ENCODE measurements at regions not wholly inside any gene's neighbourhood (a gene's known extent, or its start where the extent isn't known, plus 50 kb on each side); places are given as distances from the start of the nearest gene placed in this dataset.

GRCh38 chr7:13447637-13448036, 541.8 kb downstream of the ETV1 start:
- no peak for TF ChIP-seq YY1 (IDR thresholded peaks at IDR 0.05; ENCODE audit: insufficient read depth, insufficient read length)
- TF ChIP-seq ZNF274 (IDR thresholded peaks at IDR 0.05; ENCODE audit: low read depth, low read length): no peak
- no peak for TF ChIP-seq SUZ12 (IDR thresholded peaks at IDR 0.05; ENCODE audit: extremely low read depth, insufficient read depth, insufficient read length)
- no peak overlapping the region for H3K4me3 ChIP-seq (ENCODE audit: insufficient read length, low read depth)
- H3K36me3 ChIP-seq (ENCODE audit: insufficient read depth, insufficient read length, low read length): no peaks in the 10 kb centered on the region
- H3K9ac ChIP-seq (ENCODE audit: insufficient read length, low read depth): no peak overlapping the region
- no peaks in the 10 kb centered on the region for H3K9me3 ChIP-seq (ENCODE audit: insufficient read depth, low read length)
- no peaks in the 10 kb centered on the region for H3K4me1 ChIP-seq (ENCODE audit: insufficient read depth, insufficient read length)
- DNase-seq (ENCODE audit: low read depth, low spot score): no peak
- no peaks in the 10 kb centered on the region for H3K27me3 ChIP-seq (ENCODE audit: insufficient read depth, insufficient read length)

- Histone ChIP-seq H3K4me1 (ENCODE audit: insufficient read depth, insufficient read length) (no peaks in the 10 kb centered on the region), H3K9ac (ENCODE audit: insufficient read length, low read depth) (no peak overlapping the region), H3K36me3 (ENCODE audit: insufficient read depth, insufficient read length, low read length) (no peaks in the 10 kb centered on the region), H3K9me3 (ENCODE audit: insufficient read depth, low read length) (no peaks in the 10 kb centered on the region), H3K4me3 (ENCODE audit: insufficient read length, low read depth) (no peak overlapping the region), H3K27me3 (ENCODE audit: insufficient read depth, insufficient read length) (no peaks in the 10 kb centered on the region)
- TF ChIP-seq SUZ12 (IDR thresholded peaks at IDR 0.05; ENCODE audit: extremely low read depth, insufficient read depth, insufficient read length) (no peak), ZNF274 (IDR thresholded peaks at IDR 0.05; ENCODE audit: low read depth, low read length) (no peak), YY1 (IDR thresholded peaks at IDR 0.05; ENCODE audit: insufficient read depth, insufficient read length) (no peak)
- DNase-seq (ENCODE audit: low read depth, low spot score): no peak
Measured at GRCh38 chr7:13448243-13448642, 541.2 kb downstream of the ETV1 start.

GRCh38 chr7:13449460-13449859, 540.0 kb downstream of the ETV1 start:
- Histone ChIP-seq H3K4me3 (ENCODE audit: insufficient read length, low read depth) (no peak overlapping the region), H3K36me3 (ENCODE audit: insufficient read depth, insufficient read length, low read length) (no peaks in the 10 kb centered on the region), H3K27me3 (ENCODE audit: insufficient read depth, insufficient read length) (no peaks in the 10 kb centered on the region), H3K4me1 (ENCODE audit: insufficient read depth, insufficient read length) (no peaks in the 10 kb centered on the region), H3K9me3 (ENCODE audit: insufficient read depth, low read length) (no peaks in the 10 kb centered on the region), H3K9ac (ENCODE audit: insufficient read length, low read depth) (no peak overlapping the region)
- DNase-seq (ENCODE audit: low read depth, low spot score): no peak
- no peak for TF ChIP-seq ZNF274 (IDR thresholded peaks at IDR 0.05; ENCODE audit: low read depth, low read length)
- no peak for TF ChIP-seq SUZ12 (IDR thresholded peaks at IDR 0.05; ENCODE audit: extremely low read depth, insufficient read depth, insufficient read length)
- no peak for TF ChIP-seq YY1 (IDR thresholded peaks at IDR 0.05; ENCODE audit: insufficient read depth, insufficient read length)

- Histone ChIP-seq H3K36me3 (ENCODE audit: insufficient read depth, insufficient read length, low read length) (no peaks in the 10 kb centered on the region), H3K27me3 (ENCODE audit: insufficient read depth, insufficient read length) (no peaks in the 10 kb centered on the region), H3K9ac (ENCODE audit: insufficient read length, low read depth) (no peak overlapping the region), H3K4me3 (ENCODE audit: insufficient read length, low read depth) (no peak overlapping the region), H3K9me3 (ENCODE audit: insufficient read depth, low read length) (no peaks in the 10 kb centered on the region), H3K4me1 (ENCODE audit: insufficient read depth, insufficient read length) (no peaks in the 10 kb centered on the region)
- TF ChIP-seq SUZ12 (IDR thresholded peaks at IDR 0.05; ENCODE audit: extremely low read depth, insufficient read depth, insufficient read length) (no peak), YY1 (IDR thresholded peaks at IDR 0.05; ENCODE audit: insufficient read depth, insufficient read length) (no peak), ZNF274 (IDR thresholded peaks at IDR 0.05; ENCODE audit: low read depth, low read length) (no peak)
- no peak for DNase-seq (ENCODE audit: low read depth, low spot score)
Measured at GRCh38 chr7:13454916-13455592, 534.4 kb downstream of the ETV1 start.

GRCh38 chr7:13457790-13458189, 531.7 kb downstream of the ETV1 start:
- DNase-seq (ENCODE audit: low read depth, low spot score): no peak
- H3K4me3 ChIP-seq (ENCODE audit: insufficient read length, low read depth): no peak overlapping the region
- H3K9me3 ChIP-seq (ENCODE audit: insufficient read depth, low read length): no peaks in the 10 kb centered on the region
- no peaks in the 10 kb centered on the region for H3K36me3 ChIP-seq (ENCODE audit: insufficient read depth, insufficient read length, low read length)
- H3K27me3 ChIP-seq (ENCODE audit: insufficient read depth, insufficient read length): no peaks in the 10 kb centered on the region
- H3K9ac ChIP-seq (ENCODE audit: insufficient read length, low read depth): no peak overlapping the region
- H3K4me1 ChIP-seq (ENCODE audit: insufficient read depth, insufficient read length): no peaks in the 10 kb centered on the region
- TF ChIP-seq YY1 (IDR thresholded peaks at IDR 0.05; ENCODE audit: insufficient read depth, insufficient read length): no peak
- TF ChIP-seq SUZ12 (IDR thresholded peaks at IDR 0.05; ENCODE audit: extremely low read depth, insufficient read depth, insufficient read length): no peak
- no peak for TF ChIP-seq ZNF274 (IDR thresholded peaks at IDR 0.05; ENCODE audit: low read depth, low read length)

- H3K4me3 ChIP-seq (ENCODE audit: insufficient read length, low read depth): no peak overlapping the region
- no peak for DNase-seq (ENCODE audit: low read depth, low spot score)
- no peak overlapping the region for H3K9ac ChIP-seq (ENCODE audit: insufficient read length, low read depth)
- H3K4me1 ChIP-seq (ENCODE audit: insufficient read depth, insufficient read length): no peaks in the 10 kb centered on the region
- no peaks in the 10 kb centered on the region for H3K9me3 ChIP-seq (ENCODE audit: insufficient read depth, low read length)
- H3K36me3 ChIP-seq (ENCODE audit: insufficient read depth, insufficient read length, low read length): no peaks in the 10 kb centered on the region
- TF ChIP-seq ZNF274 (IDR thresholded peaks at IDR 0.05; ENCODE audit: low read depth, low read length) (no peak), SUZ12 (IDR thresholded peaks at IDR 0.05; ENCODE audit: extremely low read depth, insufficient read depth, insufficient read length) (no peak), YY1 (IDR thresholded peaks at IDR 0.05; ENCODE audit: insufficient read depth, insufficient read length) (no peak)
- no peaks in the 10 kb centered on the region for H3K27me3 ChIP-seq (ENCODE audit: insufficient read depth, insufficient read length)
Measured at GRCh38 chr7:13466874-13467547, 522.5 kb downstream of the ETV1 start.

- Histone ChIP-seq H3K36me3 (ENCODE audit: insufficient read depth, insufficient read length, low read length) (no peaks in the 10 kb centered on the region), H3K4me1 (ENCODE audit: insufficient read depth, insufficient read length) (no peaks in the 10 kb centered on the region), H3K27me3 (ENCODE audit: insufficient read depth, insufficient read length) (no peaks in the 10 kb centered on the region), H3K9me3 (ENCODE audit: insufficient read depth, low read length) (no peaks in the 10 kb centered on the region), H3K4me3 (ENCODE audit: insufficient read length, low read depth) (no peak overlapping the region), H3K9ac (ENCODE audit: insufficient read length, low read depth) (no peak overlapping the region)
- no peak for TF ChIP-seq YY1 (IDR thresholded peaks at IDR 0.05; ENCODE audit: insufficient read depth, insufficient read length)
- no peak for TF ChIP-seq ZNF274 (IDR thresholded peaks at IDR 0.05; ENCODE audit: low read depth, low read length)
- no peak for TF ChIP-seq SUZ12 (IDR thresholded peaks at IDR 0.05; ENCODE audit: extremely low read depth, insufficient read depth, insufficient read length)
- DNase-seq (ENCODE audit: low read depth, low spot score): no peak
Measured at GRCh38 chr7:13476881-13477444, 512.5 kb downstream of the ETV1 start.
